PC-3 (cell line): ENCODE measurements at regions not wholly inside any gene's neighbourhood (a gene's known extent, or its start where the extent isn't known, plus 50 kb on each side); places are given as distances from the start of the nearest gene placed in this dataset.
A peak's percentile ranks its signal among the peaks of the same experiment; 100 is the strongest.

Experiments used
- CTCF ChIP-seq: fragments of 300-600 bp; sonication (generic); conservative IDR thresholded peaks from 2 replicates; pipeline ENCODE4 v1.5.1; 2017; ENCODE audit warnings: antibody characterized with exemption, low read depth, mild to moderate bottlenecking, low read length
- EZH2 ChIP-seq: fragments of 300-600 bp; sonication (generic); IDR thresholded peaks from one replicate; pipeline ENCODE4 v1.6.1; 2017; ENCODE audit warnings: antibody characterized with exemption, mild to moderate bottlenecking, low read length; ENCODE audit not compliant: unreplicated experiment
- EZH2phosphoT487 ChIP-seq: fragments of 300-600 bp; sonication (generic); IDR thresholded peaks from 2 replicates; pipeline ENCODE4 v1.6.1; 2018; ENCODE audit warnings: mild to moderate bottlenecking, antibody characterized with exemption, low read length, borderline replicate concordance

- TF ChIP-seq EZH2phosphoT487 (no peak), CTCF (0 out of 2 replicates have a peak, but pooled peaks have one; percentile 11), EZH2 (no peak)
Observed at GRCh38 chr11:70735976-70736375, 337.6 kb downstream of the CTTN start.
